Limb (tissue), 2 donors: ENCODE measurements at regions not wholly inside any gene's neighbourhood (a gene's known extent, or its start where the extent isn't known, plus 50 kb on each side); places are given as distances from the start of the nearest gene placed in this dataset.
A peak's percentile ranks its signal among the peaks of the same experiment; 100 is the strongest.
"Not testable (repeated sequence)": the region's sequence is repeated elsewhere in the genome, so short reads cannot be mapped to it uniquely, and the experiment has no call there.

Experiments used
- DNase-seq, 2 donors: peaks; one replicate each; pipeline ENCODE4 v3.0.0-alpha.2; 2016; ENCODE audit errors: extremely low spot score in 2 of 2

- DNase-seq, result no peak
These were observed 93.7 kb downstream of the MRM1 start for GRCh38 chr17:36695082-36695481.

GRCh38 chr17:36695710-36696109, 94.3 kb downstream of the MRM1 start:
- not testable (repeated sequence) for DNase-seq

GRCh38 chr17:36696805-36697204, 95.4 kb downstream of the MRM1 start:
- no peak for DNase-seq

GRCh38 chr17:36697903-36698530, 96.6 kb downstream of the MRM1 start:
- peak; percentile 27 to 48 for DNase-seq

- DNase-seq, result no peak
These were observed 100.2 kb downstream of the MRM1 start for GRCh38 chr17:36701429-36702099.

GRCh38 chr17:36702636-36703035, 101.3 kb downstream of the MRM1 start:
- no peak for DNase-seq

- DNase-seq, result peak; percentile 36 to 86
These were observed 102.5 kb downstream of the MRM1 start for GRCh38 chr17:36703860-36704266.

GRCh38 chr17:36705283-36705795, 104.0 kb downstream of the MRM1 start:
- no peak for DNase-seq

GRCh38 chr17:36705874-36706731, 104.7 kb downstream of the MRM1 start:
- peak in 1 of 2 donors; percentile 45 for DNase-seq

GRCh38 chr17:36707904-36708303, 106.5 kb downstream of the MRM1 start:
- DNase-seq, result no peak

- DNase-seq, result no peak
These were observed 113.4 kb downstream of the MRM1 start for GRCh38 chr17:36714789-36715188.

- no peak for DNase-seq
These were observed 114.6 kb downstream of the MRM1 start for GRCh38 chr17:36715951-36716350.

- no peak for DNase-seq
These were observed 115.7 kb downstream of the MRM1 start for GRCh38 chr17:36717088-36717487.

GRCh38 chr17:36720131-36720530, 118.7 kb downstream of the MRM1 start:
- no peak for DNase-seq

- DNase-seq, result no peak
These were observed 120.3 kb downstream of the MRM1 start for GRCh38 chr17:36721560-36722120.

GRCh38 chr17:36722121-36722902, 120.9 kb downstream of the MRM1 start:
- DNase-seq, result peak; percentile 39 to 71

- DNase-seq, result no peak
These were observed 121.5 kb downstream of the MRM1 start for GRCh38 chr17:36722903-36723263.

GRCh38 chr17:36723459-36724025, 122.2 kb downstream of the MRM1 start:
- DNase-seq, result no peak

GRCh38 chr17:36726199-36726598, 124.8 kb downstream of the MRM1 start:
- no peak for DNase-seq

GRCh38 chr17:36727052-36727451, 125.7 kb downstream of the MRM1 start:
- no peak for DNase-seq

GRCh38 chr17:36727577-36727976, 126.2 kb downstream of the MRM1 start:
- DNase-seq, result no peak
